ENCODE measurements at regions not wholly inside any gene's neighbourhood (a gene's known extent, or its start where the extent isn't known, plus 50 kb on each side); places are given as distances from the start of the nearest gene placed in this dataset.

GRCh38 chr13:37344056-37344455 lies 238.6 kb upstream of the CSNK1A1L start:
- H3K27me3 ChIP-seq (replicated peaks; ENCODE audit: insufficient read depth) = no peaks in the 10 kb centered on the region
- TF ChIP-seq EZH2phosphoT487 (IDR thresholded peaks at IDR 0.05; ENCODE audit: insufficient read depth, low read depth) (no peak), EZH2 (IDR thresholded peaks at IDR 0.05; ENCODE audit: insufficient read depth, poor library complexity, severe bottlenecking) (no peak)

GRCh38 chr13:37342205-37342604 lies 236.7 kb upstream of the CSNK1A1L start:
- Histone ChIP-seq H3K4me3 (no peak overlapping the region), H3K9ac (no peak overlapping the region), H3K4me2 (ENCODE audit: unreplicated experiment) (no peak overlapping the region), H3K9me2 (ENCODE audit: insufficient read depth) (no peaks in the 10 kb centered on the region), H3K4me1 (ENCODE audit: insufficient read depth) (no peaks in the 10 kb centered on the region), H3K27me3 (replicated peaks; ENCODE audit: insufficient read depth) (no peaks in the 10 kb centered on the region), H3F3A (ENCODE audit: insufficient read depth) (no peaks in the 10 kb centered on the region), H4K20me1 (ENCODE audit: insufficient read depth) (no peaks in the 10 kb centered on the region), H3K79me2 (ENCODE audit: insufficient read depth) (no peaks in the 10 kb centered on the region), H3K36me3 (ENCODE audit: low read depth) (no peaks in the 10 kb centered on the region), H2AFZ (no peak overlapping the region), H3K27ac (no peak overlapping the region), H3K9me3 (ENCODE audit: low read depth) (no peaks in the 10 kb centered on the region)
- 94 to 100% methylated on average over 6 of the region's 6 CpGs for WGBS, 2 experiments (ENCODE audit: low coverage in 1 of 2, low lambda C conversion rate in 2 of 2, missing lambda C conversion rate in 2 of 2)
- in situ Hi-C loops (cut with MboI) = no loop called here
- TF ChIP-seq EZH2phosphoT487 (IDR thresholded peaks at IDR 0.05; ENCODE audit: insufficient read depth, low read depth) (no peak), EZH2 (IDR thresholded peaks at IDR 0.05; ENCODE audit: insufficient read depth, poor library complexity, severe bottlenecking) (no peak)
- DNase-seq = no peak

More at GRCh38 chr13:37344056-37344455, 238.6 kb upstream of the CSNK1A1L start:
- Histone ChIP-seq H3K9ac (no peak overlapping the region), H3F3A (ENCODE audit: insufficient read depth) (no peaks in the 10 kb centered on the region), H3K4me1 (ENCODE audit: insufficient read depth) (no peaks in the 10 kb centered on the region), H3K4me3 (no peak overlapping the region), H3K27ac (no peak overlapping the region), H4K20me1 (ENCODE audit: insufficient read depth) (no peaks in the 10 kb centered on the region), H3K9me2 (ENCODE audit: insufficient read depth) (no peaks in the 10 kb centered on the region), H3K79me2 (ENCODE audit: insufficient read depth) (no peaks in the 10 kb centered on the region), H3K36me3 (ENCODE audit: low read depth) (no peaks in the 10 kb centered on the region), H3K4me2 (ENCODE audit: unreplicated experiment) (no peak overlapping the region), H3K9me3 (ENCODE audit: low read depth) (no peaks in the 10 kb centered on the region), H2AFZ (no peak overlapping the region)
- WGBS, 2 experiments (ENCODE audit: low coverage in 1 of 2, low lambda C conversion rate in 2 of 2, missing lambda C conversion rate in 2 of 2) = 40 to 56% methylated on average over 3 of the region's 3 CpGs
- DNase-seq = no peak
- in situ Hi-C loops (cut with MboI) = no loop called here

GRCh38 chr13:37340901-37341670 lies 235.6 kb upstream of the CSNK1A1L start:
- H3K27ac ChIP-seq = no peak overlapping the region
- no peaks in the 10 kb centered on the region for H3K4me1 ChIP-seq (ENCODE audit: insufficient read depth)
- in situ Hi-C loops (cut with MboI) = no loop called here
- H3K4me3 ChIP-seq = no peak overlapping the region
- no peak overlapping the region for H2AFZ ChIP-seq
- no peaks in the 10 kb centered on the region for H3K9me2 ChIP-seq (ENCODE audit: insufficient read depth)
- no peak overlapping the region for H3K9ac ChIP-seq
- no peaks in the 10 kb centered on the region for H3K9me3 ChIP-seq (ENCODE audit: low read depth)
- H3K79me2 ChIP-seq (ENCODE audit: insufficient read depth) = no peaks in the 10 kb centered on the region
- no peak for DNase-seq
- no peaks in the 10 kb centered on the region for H3F3A ChIP-seq (ENCODE audit: insufficient read depth)
- WGBS, 2 experiments (ENCODE audit: low coverage in 1 of 2, low lambda C conversion rate in 2 of 2, missing lambda C conversion rate in 2 of 2) = 65 to 70% methylated on average over 7 of the region's 7 CpGs
- no peaks in the 10 kb centered on the region for H3K36me3 ChIP-seq (ENCODE audit: low read depth)
- no peak overlapping the region for H3K4me2 ChIP-seq (ENCODE audit: unreplicated experiment)
- H3K27me3 ChIP-seq (replicated peaks; ENCODE audit: insufficient read depth) = no peaks in the 10 kb centered on the region
- no peak for TF ChIP-seq EZH2 (IDR thresholded peaks at IDR 0.05; ENCODE audit: insufficient read depth, poor library complexity, severe bottlenecking)
- TF ChIP-seq EZH2phosphoT487 (IDR thresholded peaks at IDR 0.05; ENCODE audit: insufficient read depth, low read depth) = no peak
- H4K20me1 ChIP-seq (ENCODE audit: insufficient read depth) = no peaks in the 10 kb centered on the region

GRCh38 chr13:37339386-37339735 lies 233.9 kb upstream of the CSNK1A1L start:
- Histone ChIP-seq H3K9me3 (ENCODE audit: low read depth) (no peaks in the 10 kb centered on the region), H3K4me2 (ENCODE audit: unreplicated experiment) (no peak overlapping the region), H4K20me1 (ENCODE audit: insufficient read depth) (no peaks in the 10 kb centered on the region), H3K27ac (no peak overlapping the region), H3K4me3 (no peak overlapping the region), H3F3A (ENCODE audit: insufficient read depth) (no peaks in the 10 kb centered on the region), H3K9ac (no peak overlapping the region), H2AFZ (no peak overlapping the region), H3K36me3 (ENCODE audit: low read depth) (no peaks in the 10 kb centered on the region), H3K9me2 (ENCODE audit: insufficient read depth) (no peaks in the 10 kb centered on the region), H3K27me3 (replicated peaks; ENCODE audit: insufficient read depth) (no peaks in the 10 kb centered on the region), H3K79me2 (ENCODE audit: insufficient read depth) (no peaks in the 10 kb centered on the region), H3K4me1 (ENCODE audit: insufficient read depth) (no peaks in the 10 kb centered on the region)
- WGBS, 2 experiments (ENCODE audit: low coverage in 1 of 2, low lambda C conversion rate in 2 of 2, missing lambda C conversion rate in 2 of 2) = 91 to 94% methylated on average over 2 of the region's 2 CpGs
- TF ChIP-seq EZH2 (IDR thresholded peaks at IDR 0.05; ENCODE audit: insufficient read depth, poor library complexity, severe bottlenecking) = no peak
- no peak for TF ChIP-seq EZH2phosphoT487 (IDR thresholded peaks at IDR 0.05; ENCODE audit: insufficient read depth, low read depth)
- in situ Hi-C loops (cut with MboI) = no loop called here
- no peak for DNase-seq
